Esophagus squamous epithelium (tissue), 5 donors: ENCODE measurements at regions not wholly inside any gene's neighbourhood (a gene's known extent, or its start where the extent isn't known, plus 50 kb on each side); places are given as distances from the start of the nearest gene placed in this dataset.

Source experiments
- DNase-seq: peaks from one replicate; lab custom pipeline; 2025; lab: John Stamatoyannopoulos, UW
- H3K27ac ChIP-seq, 4 donors: fragments of 200-600 bp; sonication (generic); one replicate each; pipeline ENCODE4 v1.5.1; 2016 to 2019; ENCODE audit warnings: mild to moderate bottlenecking in 1 of 4
- H3K27me3 ChIP-seq, 4 donors: fragments of 200-600 bp; sonication (generic); 1 replicate in 3 of 4; 2 replicates in 1 of 4; pipeline versions ENCODE4 v1.5.1 to v1.6.0; 2017 to 2021; ENCODE audit warnings: antibody characterized with exemption in 1 of 4
- H3K36me3 ChIP-seq, 3 donors: fragments of 200-600 bp; sonication (generic); one replicate each; pipeline ENCODE4 v1.5.1; 2016 to 2019
- H3K4me1 ChIP-seq, 3 donors: fragments of 200-600 bp; sonication (generic); one replicate each; pipeline ENCODE4 v1.5.1; 2017 to 2019
- H3K4me3 ChIP-seq, 4 donors: fragments of 200-600 bp; sonication (generic); 1 replicate in 3 of 4; 2 replicates in 1 of 4; pipeline ENCODE4 v1.5.1; 2016 to 2019; ENCODE audit warnings: mild to moderate bottlenecking in 2 of 4, moderate library complexity in 1 of 4
- H3K9me3 ChIP-seq, 3 donors: fragments of 200-600 bp; sonication (generic); one replicate each; pipeline ENCODE4 v1.5.1; 2016 to 2019
- POLR2A ChIP-seq, 4 donors: fragments of 450-650 bp; IDR thresholded peaks; one replicate each; pipeline ENCODE4 v1.6.1; 2017; ENCODE audit warnings: antibody characterized with exemption in 4 of 4, mild to moderate bottlenecking in 4 of 4, moderate library complexity in 3 of 4
- WGBS, 2 donors: methylation state at CpG; one replicate each; pipeline ENCODE4 v1.1.5; 2018; 5-methylcytosine and 5-hydroxymethylcytosine counted together
- intact Hi-C: fragments of 100-400 bp; cut with DNase I; formaldehyde crosslinking; loops from one replicate; pipeline ENCODE4 v1.15.0; 2022
- TF ChIP-seq, protein P1 (sequence below), 6 experiments: fragments of 450-650 bp in 4 of 6; fragments of 200-600 bp in 2 of 6; sonication (generic) in 2 of 6; IDR thresholded peaks; one replicate each; pipeline ENCODE4 v1.5.1; 2016 to 2019; ENCODE audit warnings: antibody characterized with exemption in 6 of 6, mild to moderate bottlenecking in 4 of 6, moderate library complexity in 4 of 6
- donor health status: DM: yes; HTN: yes; CAD: no.

DNA sequence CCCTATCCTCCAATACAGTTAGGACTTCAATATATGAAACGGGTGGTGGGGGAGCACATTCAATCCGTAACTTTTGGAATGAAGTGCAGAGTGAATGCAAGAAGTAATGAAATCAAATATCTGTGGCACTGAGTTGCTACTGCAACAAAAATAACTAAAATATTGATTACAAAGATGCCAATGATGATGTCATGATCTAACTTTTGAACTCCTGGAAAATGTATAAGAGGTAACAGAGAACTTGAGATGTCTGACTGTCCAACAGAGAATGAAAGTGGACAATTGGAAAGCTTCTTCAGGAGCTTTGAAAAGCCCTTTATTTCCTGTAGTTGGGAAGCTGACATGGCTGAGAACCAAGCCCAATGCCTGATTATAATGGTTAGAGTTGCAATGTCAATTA lies 279.9 kb downstream of the ZBBX start:
- intact Hi-C loops = no loop called here
- Histone ChIP-seq H3K9me3 (no peaks in the 10 kb centered on the region), H3K27ac (no peak overlapping the region), H3K4me3 (no peak overlapping the region), H3K4me1 (no peaks in the 10 kb centered on the region), H3K27me3 (no peaks in the 10 kb centered on the region), H3K36me3 (no peaks in the 10 kb centered on the region)
- TF ChIP-seq POLR2A (IDR thresholded peaks at IDR 0.05) = no peak
- TF ChIP-seq, protein P1, sequence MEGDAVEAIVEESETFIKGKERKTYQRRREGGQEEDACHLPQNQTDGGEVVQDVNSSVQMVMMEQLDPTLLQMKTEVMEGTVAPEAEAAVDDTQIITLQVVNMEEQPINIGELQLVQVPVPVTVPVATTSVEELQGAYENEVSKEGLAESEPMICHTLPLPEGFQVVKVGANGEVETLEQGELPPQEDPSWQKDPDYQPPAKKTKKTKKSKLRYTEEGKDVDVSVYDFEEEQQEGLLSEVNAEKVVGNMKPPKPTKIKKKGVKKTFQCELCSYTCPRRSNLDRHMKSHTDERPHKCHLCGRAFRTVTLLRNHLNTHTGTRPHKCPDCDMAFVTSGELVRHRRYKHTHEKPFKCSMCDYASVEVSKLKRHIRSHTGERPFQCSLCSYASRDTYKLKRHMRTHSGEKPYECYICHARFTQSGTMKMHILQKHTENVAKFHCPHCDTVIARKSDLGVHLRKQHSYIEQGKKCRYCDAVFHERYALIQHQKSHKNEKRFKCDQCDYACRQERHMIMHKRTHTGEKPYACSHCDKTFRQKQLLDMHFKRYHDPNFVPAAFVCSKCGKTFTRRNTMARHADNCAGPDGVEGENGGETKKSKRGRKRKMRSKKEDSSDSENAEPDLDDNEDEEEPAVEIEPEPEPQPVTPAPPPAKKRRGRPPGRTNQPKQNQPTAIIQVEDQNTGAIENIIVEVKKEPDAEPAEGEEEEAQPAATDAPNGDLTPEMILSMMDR (IDR thresholded peaks at IDR 0.05) = no peak
- 78 to 88% methylated on average over 2 of the region's 2 CpGs for WGBS, 2 donors
- DNase-seq = no peak

DNA sequence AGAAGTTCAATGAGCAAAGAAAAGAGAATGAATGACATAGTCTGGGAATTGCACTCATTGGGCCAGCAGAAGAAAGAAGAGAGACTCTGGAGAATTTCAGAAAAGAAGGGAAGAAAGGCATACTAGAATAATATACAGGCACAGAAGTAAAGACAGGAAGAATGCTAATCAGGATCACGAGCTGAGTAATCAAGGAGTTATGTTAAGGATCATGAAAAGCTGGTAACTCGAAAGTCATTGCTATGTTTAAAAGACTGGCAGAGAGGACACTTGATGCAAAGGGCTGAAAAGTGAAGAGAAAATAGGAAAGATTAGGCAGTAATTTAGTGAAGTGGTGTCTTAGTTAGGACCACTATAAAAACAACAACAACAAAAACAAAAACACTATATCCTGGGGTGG lies 284.1 kb downstream of the ZBBX start:
- intact Hi-C loops = no loop called here
- Histone ChIP-seq H3K36me3 (no peaks in the 10 kb centered on the region), H3K4me3 (no peak overlapping the region), H3K27ac (no peak overlapping the region), H3K4me1 (no peaks in the 10 kb centered on the region), H3K27me3 (no peaks in the 10 kb centered on the region), H3K9me3 (no peaks in the 10 kb centered on the region)
- WGBS, 2 donors = 51 to 55% methylated on average over 2 of the region's 2 CpGs
- DNase-seq = no peak
- TF ChIP-seq, protein P1 (IDR thresholded peaks at IDR 0.05) = no peak
- TF ChIP-seq POLR2A (IDR thresholded peaks at IDR 0.05) = no peak

DNA sequence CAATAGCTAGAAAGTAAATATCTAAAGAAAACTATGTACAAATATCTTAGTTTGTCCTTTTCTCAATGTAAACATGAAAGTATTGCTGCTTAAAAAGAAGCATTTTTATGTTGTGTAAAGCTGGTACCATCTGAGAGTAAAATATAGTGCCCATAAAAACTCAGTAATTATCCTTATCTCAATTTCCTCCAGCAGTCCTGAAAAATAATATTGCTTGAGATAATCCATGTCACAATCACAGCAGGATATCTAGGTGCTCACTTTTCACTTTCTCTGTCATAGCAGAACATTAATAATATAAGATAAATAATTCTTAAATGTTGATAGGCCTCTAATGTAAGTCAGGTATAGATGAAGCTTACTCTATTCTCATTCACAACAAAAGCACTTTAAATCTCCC lies 285.5 kb downstream of the ZBBX start:
- no peak overlapping the region for H3K4me3 ChIP-seq
- DNase-seq = no peak
- TF ChIP-seq, protein P1 (IDR thresholded peaks at IDR 0.05) = no peak
- no peak for TF ChIP-seq POLR2A (IDR thresholded peaks at IDR 0.05)
- intact Hi-C loops = no loop called here
- H3K36me3 ChIP-seq = no peaks in the 10 kb centered on the region
- H3K9me3 ChIP-seq = no peaks in the 10 kb centered on the region
- H3K27me3 ChIP-seq = no peaks in the 10 kb centered on the region
- H3K4me1 ChIP-seq = no peaks in the 10 kb centered on the region
- no peak overlapping the region for H3K27ac ChIP-seq

DNA sequence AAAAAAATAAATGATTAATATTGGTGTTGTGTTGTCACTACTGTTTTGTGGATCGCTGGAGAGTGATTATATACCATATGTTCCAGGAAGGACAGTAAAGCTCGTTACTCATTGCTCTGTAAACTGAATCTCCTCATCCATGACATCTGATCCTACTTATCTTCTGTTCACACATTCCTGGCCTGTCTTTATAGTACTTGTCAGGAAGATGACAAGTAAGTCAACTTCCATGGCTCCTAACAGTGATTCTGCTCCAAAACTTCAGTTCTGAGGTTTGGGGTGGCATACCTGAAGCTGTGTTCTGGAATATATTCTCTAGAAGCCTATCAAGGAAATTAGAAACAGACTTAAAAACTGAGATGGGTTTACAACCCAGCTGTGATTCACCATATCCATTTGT lies 288.9 kb downstream of the ZBBX start:
- no peaks in the 10 kb centered on the region for H3K36me3 ChIP-seq
- H3K4me1 ChIP-seq = no peaks in the 10 kb centered on the region
- TF ChIP-seq POLR2A (IDR thresholded peaks at IDR 0.05) = no peak
- TF ChIP-seq, protein P1 (IDR thresholded peaks at IDR 0.05) = no peak
- H3K27me3 ChIP-seq = no peaks in the 10 kb centered on the region
- no peak overlapping the region for H3K4me3 ChIP-seq
- intact Hi-C loops = no loop called here
- no peaks in the 10 kb centered on the region for H3K9me3 ChIP-seq
- no peak overlapping the region for H3K27ac ChIP-seq
- WGBS, 2 donors = 17 to 23% methylated on average over 2 of the region's 2 CpGs
- DNase-seq = no peak

DNA sequence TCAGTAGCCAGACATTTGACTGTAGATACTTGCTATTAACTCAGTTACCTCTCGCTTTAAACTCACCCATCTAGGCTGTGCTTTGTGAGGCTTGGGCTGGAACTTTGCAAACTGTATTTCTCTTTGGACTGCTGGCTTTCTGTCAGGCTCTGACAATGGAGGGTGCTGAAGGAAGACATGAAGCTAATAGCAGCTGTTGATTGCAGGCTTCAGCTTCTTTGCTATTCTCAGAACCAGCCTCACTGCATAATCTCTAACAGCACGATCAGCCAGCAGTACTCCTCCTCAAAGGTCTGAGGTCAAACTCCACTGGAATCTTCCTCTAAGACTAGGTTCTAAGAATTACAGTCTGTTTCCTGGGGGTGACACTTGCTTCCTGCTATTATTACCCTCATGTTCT lies 295.6 kb downstream of the ZBBX start:
- Histone ChIP-seq H3K9me3 (no peaks in the 10 kb centered on the region), H3K27ac (no peak overlapping the region), H3K27me3 (no peaks in the 10 kb centered on the region), H3K4me1 (no peaks in the 10 kb centered on the region), H3K4me3 (no peak overlapping the region), H3K36me3 (no peaks in the 10 kb centered on the region)
- TF ChIP-seq, protein P1 (IDR thresholded peaks at IDR 0.05) = no peak
- no peak for TF ChIP-seq POLR2A (IDR thresholded peaks at IDR 0.05)
- DNase-seq = no peak
- intact Hi-C loops = no loop called here
- WGBS, 2 donors = 48 to 53% methylated on average over 2 of the region's 2 CpGs
